ENCODE measurements at regions not wholly inside any gene's neighbourhood (a gene's known extent, or its start where the extent isn't known, plus 50 kb on each side); places are given as distances from the start of the nearest gene placed in this dataset.
"Not testable (repeated sequence)": the region's sequence is repeated elsewhere in the genome, so short reads cannot be mapped to it uniquely, and the experiment has no call there.

- no peaks in the 10 kb centered on the region for H3K27me3 ChIP-seq (replicated peaks; ENCODE audit: insufficient read depth)
- H3K27ac ChIP-seq: no peak overlapping the region
- ATAC-seq (ENCODE audit: insufficient number of reproducible peaks, low FRiP score, low read depth): no peak
These were observed 222.8 kb upstream of the MSX2 start for GRCh38 chr5:174501461-174502069.

GRCh38 chr5:174503086-174503460, 221.3 kb upstream of the MSX2 start:
- Histone ChIP-seq H3K9me3 (no peaks in the 10 kb centered on the region), H3K4me3 (no peak overlapping the region), H3K27me3 (replicated peaks; ENCODE audit: insufficient read depth) (no peaks in the 10 kb centered on the region), H3K4me1 (ENCODE audit: control insufficient read depth in 1 of 2, low read depth in 2 of 2) (no peaks in the 10 kb centered on the region), H3K36me3 (no peaks in the 10 kb centered on the region), H3K27ac (no peak overlapping the region)
- no peak for TF ChIP-seq CTCF (IDR thresholded peaks at IDR 0.05)
- DNase-seq (ENCODE audit: low spot score): no peak
- no peak for ATAC-seq (ENCODE audit: insufficient number of reproducible peaks, low FRiP score, low read depth)

More at GRCh38 chr5:174501461-174502069, 222.8 kb upstream of the MSX2 start:
- no peaks in the 10 kb centered on the region for H3K9me3 ChIP-seq
- no peak overlapping the region for H3K4me3 ChIP-seq
- no peaks in the 10 kb centered on the region for H3K36me3 ChIP-seq
- H3K4me1 ChIP-seq (ENCODE audit: control insufficient read depth in 1 of 2, low read depth in 2 of 2): no peaks in the 10 kb centered on the region
- DNase-seq (ENCODE audit: low spot score): no peak
- TF ChIP-seq CTCF (IDR thresholded peaks at IDR 0.05): no peak

- Histone ChIP-seq H3K4me3 (no peak overlapping the region), H3K27ac (no peak overlapping the region), H3K27me3 (replicated peaks; ENCODE audit: insufficient read depth) (no peaks in the 10 kb centered on the region), H3K9me3 (no peaks in the 10 kb centered on the region), H3K4me1 (ENCODE audit: control insufficient read depth in 1 of 2, low read depth in 2 of 2) (no peaks in the 10 kb centered on the region), H3K36me3 (no peaks in the 10 kb centered on the region)
- no peak for DNase-seq (ENCODE audit: low spot score)
- no peak for ATAC-seq (ENCODE audit: insufficient number of reproducible peaks, low FRiP score, low read depth)
- no peak for TF ChIP-seq CTCF (IDR thresholded peaks at IDR 0.05)
These were observed 220.7 kb upstream of the MSX2 start for GRCh38 chr5:174503461-174504265.

GRCh38 chr5:174504266-174504726, 220.1 kb upstream of the MSX2 start:
- Histone ChIP-seq H3K4me1 (ENCODE audit: control insufficient read depth in 1 of 2, low read depth in 2 of 2) (no peaks in the 10 kb centered on the region), H3K9me3 (no peaks in the 10 kb centered on the region), H3K36me3 (no peaks in the 10 kb centered on the region), H3K27ac (no peak overlapping the region), H3K27me3 (replicated peaks; ENCODE audit: insufficient read depth) (no peaks in the 10 kb centered on the region), H3K4me3 (no peak overlapping the region)
- ATAC-seq (ENCODE audit: insufficient number of reproducible peaks, low FRiP score, low read depth) (no peak), DNase-seq (ENCODE audit: low spot score) (no peak)
- no peak for TF ChIP-seq CTCF (IDR thresholded peaks at IDR 0.05)

GRCh38 chr5:174505621-174506020, 218.8 kb upstream of the MSX2 start:
- no peaks in the 10 kb centered on the region for H3K4me1 ChIP-seq (ENCODE audit: control insufficient read depth in 1 of 2, low read depth in 2 of 2)
- DNase-seq (ENCODE audit: low spot score) (no peak), ATAC-seq (ENCODE audit: insufficient number of reproducible peaks, low FRiP score, low read depth) (no peak)
- H3K4me3 ChIP-seq: no peak overlapping the region
- no peaks in the 10 kb centered on the region for H3K9me3 ChIP-seq
- no peak for TF ChIP-seq CTCF (IDR thresholded peaks at IDR 0.05)
- H3K36me3 ChIP-seq: no peaks in the 10 kb centered on the region
- H3K27ac ChIP-seq: no peak overlapping the region
- no peaks in the 10 kb centered on the region for H3K27me3 ChIP-seq (replicated peaks; ENCODE audit: insufficient read depth)

GRCh38 chr5:174510782-174511453, 213.5 kb upstream of the MSX2 start:
- H3K27me3 ChIP-seq (replicated peaks; ENCODE audit: insufficient read depth); H3K9me3 ChIP-seq; H3K36me3 ChIP-seq; H3K27ac ChIP-seq; DNase-seq (ENCODE audit: low spot score); H3K4me3 ChIP-seq; ATAC-seq (ENCODE audit: insufficient number of reproducible peaks, low FRiP score, low read depth); H3K4me1 ChIP-seq (ENCODE audit: control insufficient read depth in 1 of 2, low read depth in 2 of 2): not testable (repeated sequence)

All from thoracic aorta (tissue), 2 donors.